HepG2 (cell line): ENCODE measurements at regions not wholly inside any gene's neighbourhood (a gene's known extent, or its start where the extent isn't known, plus 50 kb on each side); places are given as distances from the start of the nearest gene placed in this dataset.

Source experiments
- CERS6 ChIP-seq: sonication (generic); formaldehyde crosslinking; IDR thresholded peaks from 2 replicates; pipeline ENCODE4 v1.5.0; 2020; ENCODE audit warnings: missing genetic modification reagents
- CHD4 ChIP-seq: fragments of 200-600 bp; sonication (generic); IDR thresholded peaks from 2 replicates; pipeline ENCODE4 v1.7.0; 2017; ENCODE audit warnings: mild to moderate bottlenecking, low read length, borderline replicate concordance
- DNMT3B ChIP-seq: conservative IDR thresholded peaks from 2 replicates; pipeline ENCODE4 v1.6.1; 2016; ENCODE audit warnings: missing biosample characterization, control low read depth
- HNRNPLL ChIP-seq: fragments of 200-400 bp; formaldehyde crosslinking; IDR thresholded peaks from 2 replicates; pipeline ENCODE4 v1.6.1; 2017; ENCODE audit warnings: mild to moderate bottlenecking, low read depth, low read length; ENCODE audit not compliant: poor library complexity, severe bottlenecking
- MAX ChIP-seq: IDR thresholded peaks from 2 replicates; pipeline ENCODE4 v1.6.1; 2012; ENCODE audit warnings: inconsistent platforms
- NAIF1 ChIP-seq: sonication (generic); formaldehyde crosslinking; IDR thresholded peaks from 2 replicates; pipeline ENCODE4 v1.5.0; 2020; ENCODE audit warnings: mild to moderate bottlenecking, missing genetic modification reagents, borderline replicate concordance
- NFE2 ChIP-seq: sonication (generic); formaldehyde crosslinking; IDR thresholded peaks from 2 replicates; pipeline ENCODE4 v1.4.0; 2020; ENCODE audit warnings: missing genetic modification reagents
- RFX5 ChIP-seq: IDR thresholded peaks from 2 replicates; pipeline ENCODE4 v1.6.1; 2011; ENCODE audit warnings: low read depth, low read length, improper control_type of control experiment
- ZFP36L1 ChIP-seq: sonication (generic); formaldehyde crosslinking; IDR thresholded peaks from 2 replicates; pipeline ENCODE4 v1.8.0; 2022; ENCODE audit warnings: mild to moderate bottlenecking, missing genetic modification reagents, moderate library complexity
- ZFP90 ChIP-seq: sonication (generic); formaldehyde crosslinking; IDR thresholded peaks from 2 replicates; pipeline ENCODE4 v1.8.0; 2022; ENCODE audit warnings: missing genetic modification reagents, mild to moderate bottlenecking, inconsistent platforms, borderline replicate concordance
- ZNF296 ChIP-seq: sonication (generic); formaldehyde crosslinking; conservative IDR thresholded peaks from 2 replicates; pipeline ENCODE4 v1.5.0; 2020; ENCODE audit warnings: mild to moderate bottlenecking, missing genetic modification reagents
- ZNF564 ChIP-seq: sonication (generic); formaldehyde crosslinking; IDR thresholded peaks from 2 replicates; pipeline ENCODE4 v1.8.1; 2023; ENCODE audit warnings: mild to moderate bottlenecking, missing genetic modification reagents
- ZNF747 ChIP-seq: sonication (generic); formaldehyde crosslinking; IDR thresholded peaks from 2 replicates; pipeline ENCODE4 v1.8.1; 2023; ENCODE audit warnings: missing genetic modification reagents, mild to moderate bottlenecking, borderline replicate concordance
- ZNF749 ChIP-seq: sonication (generic); formaldehyde crosslinking; IDR thresholded peaks from 2 replicates; pipeline ENCODE4 v1.8.0; 2022; ENCODE audit warnings: mild to moderate bottlenecking, missing genetic modification reagents, moderate library complexity, borderline replicate concordance
- TF ChIP-seq, protein P1 (sequence below): sonication (generic); formaldehyde crosslinking; IDR thresholded peaks from 2 replicates; pipeline ENCODE4 v1.5.1; 2020; ENCODE audit warnings: mild to moderate bottlenecking, missing genetic modification reagents, borderline replicate concordance
- TF ChIP-seq, protein P2 (sequence below): IDR thresholded peaks from 2 replicates; pipeline ENCODE4 v1.4.0; 2020; ENCODE audit warnings: mild to moderate bottlenecking, missing genetic modification reagents
- TF ChIP-seq, protein P3 (sequence below): sonication (generic); formaldehyde crosslinking; IDR thresholded peaks from 2 replicates; pipeline ENCODE4 v1.5.0; 2020; ENCODE audit warnings: missing genetic modification reagents, mild to moderate bottlenecking, borderline replicate concordance

GRCh38 chr13:26989261-26989956, 182.2 kb downstream of the USP12 start (continued):
- TF ChIP-seq NFE2 (CRISPR knock-in tag), result no peak
- no peak for TF ChIP-seq CHD4
- TF ChIP-seq ZNF747 (CRISPR knock-in tag), result no peak
- TF ChIP-seq ZNF564 (CRISPR knock-in tag), result no peak
- peak; percentile 48; the same call in 1 of the 2 replicates for TF ChIP-seq ZFP90 (CRISPR knock-in tag)
- TF ChIP-seq NAIF1 (CRISPR knock-in tag), result no peak
- no peak for TF ChIP-seq RFX5
- TF ChIP-seq ZNF296, result no peak
- TF ChIP-seq, protein P1, sequence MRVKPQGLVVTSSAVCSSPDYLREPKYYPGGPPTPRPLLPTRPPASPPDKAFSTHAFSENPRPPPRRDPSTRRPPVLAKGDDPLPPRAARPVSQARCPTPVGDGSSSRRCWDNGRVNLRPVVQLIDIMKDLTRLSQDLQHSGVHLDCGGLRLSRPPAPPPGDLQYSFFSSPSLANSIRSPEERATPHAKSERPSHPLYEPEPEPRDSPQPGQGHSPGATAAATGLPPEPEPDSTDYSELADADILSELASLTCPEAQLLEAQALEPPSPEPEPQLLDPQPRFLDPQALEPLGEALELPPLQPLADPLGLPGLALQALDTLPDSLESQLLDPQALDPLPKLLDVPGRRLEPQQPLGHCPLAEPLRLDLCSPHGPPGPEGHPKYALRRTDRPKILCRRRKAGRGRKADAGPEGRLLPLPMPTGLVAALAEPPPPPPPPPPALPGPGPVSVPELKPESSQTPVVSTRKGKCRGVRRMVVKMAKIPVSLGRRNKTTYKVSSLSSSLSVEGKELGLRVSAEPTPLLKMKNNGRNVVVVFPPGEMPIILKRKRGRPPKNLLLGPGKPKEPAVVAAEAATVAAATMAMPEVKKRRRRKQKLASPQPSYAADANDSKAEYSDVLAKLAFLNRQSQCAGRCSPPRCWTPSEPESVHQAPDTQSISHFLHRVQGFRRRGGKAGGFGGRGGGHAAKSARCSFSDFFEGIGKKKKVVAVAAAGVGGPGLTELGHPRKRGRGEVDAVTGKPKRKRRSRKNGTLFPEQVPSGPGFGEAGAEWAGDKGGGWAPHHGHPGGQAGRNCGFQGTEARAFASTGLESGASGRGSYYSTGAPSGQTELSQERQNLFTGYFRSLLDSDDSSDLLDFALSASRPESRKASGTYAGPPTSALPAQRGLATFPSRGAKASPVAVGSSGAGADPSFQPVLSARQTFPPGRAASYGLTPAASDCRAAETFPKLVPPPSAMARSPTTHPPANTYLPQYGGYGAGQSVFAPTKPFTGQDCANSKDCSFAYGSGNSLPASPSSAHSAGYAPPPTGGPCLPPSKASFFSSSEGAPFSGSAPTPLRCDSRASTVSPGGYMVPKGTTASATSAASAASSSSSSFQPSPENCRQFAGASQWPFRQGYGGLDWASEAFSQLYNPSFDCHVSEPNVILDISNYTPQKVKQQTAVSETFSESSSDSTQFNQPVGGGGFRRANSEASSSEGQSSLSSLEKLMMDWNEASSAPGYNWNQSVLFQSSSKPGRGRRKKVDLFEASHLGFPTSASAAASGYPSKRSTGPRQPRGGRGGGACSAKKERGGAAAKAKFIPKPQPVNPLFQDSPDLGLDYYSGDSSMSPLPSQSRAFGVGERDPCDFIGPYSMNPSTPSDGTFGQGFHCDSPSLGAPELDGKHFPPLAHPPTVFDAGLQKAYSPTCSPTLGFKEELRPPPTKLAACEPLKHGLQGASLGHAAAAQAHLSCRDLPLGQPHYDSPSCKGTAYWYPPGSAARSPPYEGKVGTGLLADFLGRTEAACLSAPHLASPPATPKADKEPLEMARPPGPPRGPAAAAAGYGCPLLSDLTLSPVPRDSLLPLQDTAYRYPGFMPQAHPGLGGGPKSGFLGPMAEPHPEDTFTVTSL (CRISPR knock-in tag), result no peak
- no peak for TF ChIP-seq CERS6 (CRISPR knock-in tag)
- TF ChIP-seq HNRNPLL, result no peak
- no peak for TF ChIP-seq DNMT3B
- TF ChIP-seq ZNF749 (CRISPR knock-in tag), result no peak
- no peak for TF ChIP-seq ZFP36L1 (CRISPR knock-in tag)
- no peak for TF ChIP-seq MAX
- TF ChIP-seq, protein P2, sequence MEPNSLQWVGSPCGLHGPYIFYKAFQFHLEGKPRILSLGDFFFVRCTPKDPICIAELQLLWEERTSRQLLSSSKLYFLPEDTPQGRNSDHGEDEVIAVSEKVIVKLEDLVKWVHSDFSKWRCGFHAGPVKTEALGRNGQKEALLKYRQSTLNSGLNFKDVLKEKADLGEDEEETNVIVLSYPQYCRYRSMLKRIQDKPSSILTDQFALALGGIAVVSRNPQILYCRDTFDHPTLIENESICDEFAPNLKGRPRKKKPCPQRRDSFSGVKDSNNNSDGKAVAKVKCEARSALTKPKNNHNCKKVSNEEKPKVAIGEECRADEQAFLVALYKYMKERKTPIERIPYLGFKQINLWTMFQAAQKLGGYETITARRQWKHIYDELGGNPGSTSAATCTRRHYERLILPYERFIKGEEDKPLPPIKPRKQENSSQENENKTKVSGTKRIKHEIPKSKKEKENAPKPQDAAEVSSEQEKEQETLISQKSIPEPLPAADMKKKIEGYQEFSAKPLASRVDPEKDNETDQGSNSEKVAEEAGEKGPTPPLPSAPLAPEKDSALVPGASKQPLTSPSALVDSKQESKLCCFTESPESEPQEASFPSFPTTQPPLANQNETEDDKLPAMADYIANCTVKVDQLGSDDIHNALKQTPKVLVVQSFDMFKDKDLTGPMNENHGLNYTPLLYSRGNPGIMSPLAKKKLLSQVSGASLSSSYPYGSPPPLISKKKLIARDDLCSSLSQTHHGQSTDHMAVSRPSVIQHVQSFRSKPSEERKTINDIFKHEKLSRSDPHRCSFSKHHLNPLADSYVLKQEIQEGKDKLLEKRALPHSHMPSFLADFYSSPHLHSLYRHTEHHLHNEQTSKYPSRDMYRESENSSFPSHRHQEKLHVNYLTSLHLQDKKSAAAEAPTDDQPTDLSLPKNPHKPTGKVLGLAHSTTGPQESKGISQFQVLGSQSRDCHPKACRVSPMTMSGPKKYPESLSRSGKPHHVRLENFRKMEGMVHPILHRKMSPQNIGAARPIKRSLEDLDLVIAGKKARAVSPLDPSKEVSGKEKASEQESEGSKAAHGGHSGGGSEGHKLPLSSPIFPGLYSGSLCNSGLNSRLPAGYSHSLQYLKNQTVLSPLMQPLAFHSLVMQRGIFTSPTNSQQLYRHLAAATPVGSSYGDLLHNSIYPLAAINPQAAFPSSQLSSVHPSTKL (CRISPR knock-in tag), result peak; percentile 10; the same call in 1 of the 2 replicates
- TF ChIP-seq, protein P3, sequence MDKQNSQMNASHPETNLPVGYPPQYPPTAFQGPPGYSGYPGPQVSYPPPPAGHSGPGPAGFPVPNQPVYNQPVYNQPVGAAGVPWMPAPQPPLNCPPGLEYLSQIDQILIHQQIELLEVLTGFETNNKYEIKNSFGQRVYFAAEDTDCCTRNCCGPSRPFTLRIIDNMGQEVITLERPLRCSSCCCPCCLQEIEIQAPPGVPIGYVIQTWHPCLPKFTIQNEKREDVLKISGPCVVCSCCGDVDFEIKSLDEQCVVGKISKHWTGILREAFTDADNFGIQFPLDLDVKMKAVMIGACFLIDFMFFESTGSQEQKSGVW (CRISPR knock-in tag), result no peak
